NCI-H226 (cell line): ENCODE measurements at regions not wholly inside any gene's neighbourhood (a gene's known extent, or its start where the extent isn't known, plus 50 kb on each side); places are given as distances from the start of the nearest gene placed in this dataset.
"Not testable (repeated sequence)": the region's sequence is repeated elsewhere in the genome, so short reads cannot be mapped to it uniquely, and the experiment has no call there.

Experiments
- DNase-seq: peaks from one replicate; pipeline ENCODE4 v3.0.0-alpha.2; 2015

GRCh38 chr9:31334837-31335528, 1049.5 kb upstream of the ACO1 start:
- DNase-seq = no peak

GRCh38 chr9:31335529-31336234, 1048.8 kb upstream of the ACO1 start:
- no peak for DNase-seq

- DNase-seq = no peak
Observed at GRCh38 chr9:31336386-31336785, 1048.1 kb upstream of the ACO1 start.

GRCh38 chr9:31336841-31337240, 1047.6 kb upstream of the ACO1 start:
- no peak for DNase-seq

GRCh38 chr9:31347082-31347617, 1037.3 kb upstream of the ACO1 start:
- DNase-seq = no peak

GRCh38 chr9:31355159-31355882, 1029.1 kb upstream of the ACO1 start:
- peak; percentile 1 for DNase-seq

GRCh38 chr9:31355965-31356364, 1028.5 kb upstream of the ACO1 start:
- no peak for DNase-seq

- no peak for DNase-seq
Observed at GRCh38 chr9:31359071-31359470, 1025.4 kb upstream of the ACO1 start.

- no peak for DNase-seq
Observed at GRCh38 chr9:31364171-31364570, 1020.3 kb upstream of the ACO1 start.

- DNase-seq = peak; percentile 3
Observed at GRCh38 chr9:31372799-31373587, 1011.5 kb upstream of the ACO1 start.

GRCh38 chr9:31377358-31377757, 1007.1 kb upstream of the ACO1 start:
- DNase-seq = no peak

- DNase-seq = no peak
Observed at GRCh38 chr9:31388660-31389059, 995.8 kb upstream of the ACO1 start.

- no peak for DNase-seq
Observed at GRCh38 chr9:31389075-31389474, 995.4 kb upstream of the ACO1 start.

- no peak for DNase-seq
Observed at GRCh38 chr9:31390403-31391025, 993.9 kb upstream of the ACO1 start.

GRCh38 chr9:31393240-31393639, 991.2 kb upstream of the ACO1 start:
- DNase-seq = peak; percentile 7

- DNase-seq = peak; percentile 66
Observed at GRCh38 chr9:31394015-31394473, 990.4 kb upstream of the ACO1 start.

GRCh38 chr9:31412081-31412480, 972.4 kb upstream of the ACO1 start:
- DNase-seq = no peak

GRCh38 chr9:31415164-31415563, 969.3 kb upstream of the ACO1 start:
- no peak for DNase-seq

- no peak for DNase-seq
Observed at GRCh38 chr9:31418419-31418818, 966.0 kb upstream of the ACO1 start.

GRCh38 chr9:31443630-31444457, 940.6 kb upstream of the ACO1 start:
- not testable (repeated sequence) for DNase-seq

- no peak for DNase-seq
Observed at GRCh38 chr9:31445357-31445756, 939.1 kb upstream of the ACO1 start.
